Dermis microvascular lymphatic vessel endothelial cell (primary cell): ENCODE measurements at regions not wholly inside any gene's neighbourhood (a gene's known extent, or its start where the extent isn't known, plus 50 kb on each side); places are given as distances from the start of the nearest gene placed in this dataset.
"Not testable (repeated sequence)": the region's sequence is repeated elsewhere in the genome, so short reads cannot be mapped to it uniquely, and the experiment has no call there.

Experiments used
- DNase-seq, 2 donors: peaks; one replicate each; pipeline versions ENCODE4 v3.0.0 to v3.0.0-alpha.2; 2010; ENCODE audit warnings: low read depth in 2 of 2

DNA sequence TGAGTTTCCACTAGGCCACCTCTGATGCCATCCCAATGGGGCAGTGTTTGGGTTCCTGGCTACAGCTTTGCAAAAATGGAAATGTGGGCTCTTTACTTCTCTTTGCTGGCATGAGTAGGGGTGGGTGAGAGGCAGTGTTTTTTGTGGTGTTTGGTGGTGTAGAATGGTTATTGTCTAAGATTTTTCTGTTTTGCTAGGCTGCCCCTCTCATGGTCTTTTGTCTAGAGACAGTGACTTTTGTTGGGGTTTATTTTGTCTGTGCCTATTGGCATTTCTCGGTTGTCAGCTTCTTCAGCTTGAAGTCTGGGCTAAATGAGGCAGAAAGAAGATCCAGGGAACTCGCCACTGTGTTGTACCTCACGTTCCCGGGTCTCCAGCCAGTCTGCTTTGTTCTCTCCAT, 112.1 kb downstream of the CENPF start:
- no peak for DNase-seq

GRCh38 chr1:214717351-214717750, 114.4 kb downstream of the CENPF start:
- DNase-seq, result no peak

GRCh38 chr1:214718724-214719123, 115.7 kb downstream of the CENPF start:
- no peak for DNase-seq

GRCh38 chr1:214719207-214719606, 116.2 kb downstream of the CENPF start:
- DNase-seq, result no peak

- DNase-seq, result no peak
Observed at GRCh38 chr1:214720561-214720960, 117.6 kb downstream of the CENPF start.

GRCh38 chr1:214727274-214727673, 124.3 kb downstream of the CENPF start:
- DNase-seq, result no peak

DNA sequence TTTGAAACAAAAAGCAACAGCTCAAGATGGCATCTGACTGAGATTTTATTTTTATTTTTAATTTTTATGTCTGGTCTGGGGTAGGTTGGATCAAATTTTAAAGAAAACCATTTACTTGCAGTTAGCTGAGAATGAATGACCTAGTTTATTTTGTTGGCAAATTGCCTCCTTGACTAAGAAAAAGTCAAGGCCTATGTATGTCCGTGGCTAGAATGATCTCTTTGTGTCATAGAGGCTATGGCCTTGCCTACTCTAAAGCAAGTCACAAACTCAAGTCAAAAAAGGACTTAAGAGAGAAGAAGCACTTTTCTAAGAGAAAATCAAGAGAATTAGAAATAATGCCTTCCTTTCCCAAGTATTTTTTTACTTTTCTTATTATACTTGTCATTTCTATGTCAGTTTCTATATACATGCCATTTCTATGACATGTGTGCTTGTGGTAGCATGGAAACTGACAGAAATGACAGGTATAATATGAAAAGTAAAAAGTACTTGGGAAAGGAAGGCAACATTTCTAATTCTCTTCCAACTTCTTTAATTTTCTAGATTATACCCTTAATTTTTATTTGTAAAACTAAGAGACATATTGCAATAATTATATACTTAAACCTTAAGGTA, 136.7 kb downstream of the CENPF start:
- no peak for DNase-seq

- no peak for DNase-seq
Observed at GRCh38 chr1:214740471-214740870, 137.5 kb downstream of the CENPF start.

- DNase-seq, result no peak
Observed at GRCh38 chr1:214747050-214747635, 144.1 kb downstream of the CENPF start.

GRCh38 chr1:214753236-214753852, 150.3 kb downstream of the CENPF start:
- DNase-seq, result no peak

DNA sequence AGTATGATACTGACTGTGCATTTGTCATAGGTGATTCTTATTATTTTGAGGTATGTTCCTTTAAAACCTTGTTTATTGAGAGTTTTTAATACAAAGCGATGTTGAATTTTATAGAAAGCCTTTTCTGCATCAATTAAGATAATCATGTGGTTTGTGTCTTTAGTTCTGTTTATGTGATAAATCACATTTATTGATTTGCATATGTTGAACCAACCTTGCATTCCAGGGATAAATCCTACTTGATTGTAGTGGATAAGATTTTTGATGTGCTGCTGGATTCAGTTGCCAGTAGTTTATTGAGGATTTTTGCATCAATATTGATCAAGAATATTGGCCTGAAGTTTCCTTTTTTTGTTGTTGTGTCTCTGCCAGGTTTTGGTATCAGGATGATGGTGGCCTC, 158.0 kb downstream of the CENPF start:
- no peak for DNase-seq

DNA sequence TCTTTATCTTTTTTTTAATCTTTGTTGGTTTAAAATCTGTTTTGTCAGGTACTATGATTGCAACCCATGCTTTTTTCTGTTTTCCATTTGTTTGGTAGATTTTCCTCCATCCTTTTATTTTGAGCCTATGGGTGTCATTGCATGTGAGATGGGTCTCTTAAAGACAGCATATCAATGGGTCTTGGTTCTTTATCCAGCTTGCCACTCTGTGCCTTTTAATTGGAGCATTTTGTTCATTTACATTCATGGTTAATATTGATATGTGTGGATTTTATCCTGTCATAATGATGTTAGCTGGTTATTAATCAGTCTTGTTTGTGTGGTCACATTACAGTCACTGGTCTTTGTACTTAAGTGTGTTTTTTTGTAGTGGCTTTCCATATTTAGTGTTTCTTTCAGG, 159.9 kb downstream of the CENPF start:
- DNase-seq, result no peak

GRCh38 chr1:214764502-214764901, 161.5 kb downstream of the CENPF start:
- no peak for DNase-seq

- DNase-seq, result no peak
Observed at GRCh38 chr1:214767221-214767620, 164.2 kb downstream of the CENPF start.

DNA sequence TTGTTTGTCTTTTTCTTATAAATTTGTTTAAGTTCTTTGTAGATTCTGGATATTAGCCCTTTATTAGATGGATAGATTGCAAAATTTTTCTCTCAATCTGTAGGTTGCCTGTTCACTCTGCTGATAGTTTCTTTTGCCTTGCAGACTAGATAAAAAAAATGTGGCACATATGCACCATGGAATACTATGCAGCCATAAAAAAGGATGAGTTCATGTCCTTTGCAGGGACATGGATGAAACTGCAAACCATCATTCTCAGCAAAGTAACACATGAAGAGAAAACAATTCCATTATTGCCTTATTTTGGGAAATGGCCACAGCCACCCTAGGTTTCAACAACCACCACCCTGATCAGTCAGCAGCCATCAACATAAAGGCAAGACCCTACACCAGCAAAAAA, 166.7 kb downstream of the CENPF start:
- DNase-seq, result not testable (repeated sequence)

- DNase-seq, result no peak
Observed at GRCh38 chr1:214777364-214777763, 174.4 kb downstream of the CENPF start.

DNA sequence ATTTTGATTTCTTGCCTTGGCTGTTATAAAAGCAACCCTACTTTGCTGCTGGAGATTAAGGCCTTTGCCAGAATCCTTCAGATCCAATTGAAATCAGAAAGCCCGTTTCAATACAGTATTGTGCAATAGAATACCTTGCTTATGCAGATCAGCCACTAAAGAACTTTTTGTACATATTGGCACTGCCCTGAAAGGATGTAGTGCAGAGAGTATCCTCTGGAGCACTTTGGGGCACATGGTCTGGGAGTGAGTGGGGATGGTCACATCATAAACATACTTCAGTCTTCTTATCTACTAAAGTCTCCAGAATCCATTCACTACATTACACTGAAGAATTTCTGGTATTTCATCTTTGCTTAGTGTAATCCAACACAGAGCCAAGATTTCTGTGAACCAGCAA, 189.0 kb downstream of the CENPF start:
- DNase-seq, result no peak

DNA sequence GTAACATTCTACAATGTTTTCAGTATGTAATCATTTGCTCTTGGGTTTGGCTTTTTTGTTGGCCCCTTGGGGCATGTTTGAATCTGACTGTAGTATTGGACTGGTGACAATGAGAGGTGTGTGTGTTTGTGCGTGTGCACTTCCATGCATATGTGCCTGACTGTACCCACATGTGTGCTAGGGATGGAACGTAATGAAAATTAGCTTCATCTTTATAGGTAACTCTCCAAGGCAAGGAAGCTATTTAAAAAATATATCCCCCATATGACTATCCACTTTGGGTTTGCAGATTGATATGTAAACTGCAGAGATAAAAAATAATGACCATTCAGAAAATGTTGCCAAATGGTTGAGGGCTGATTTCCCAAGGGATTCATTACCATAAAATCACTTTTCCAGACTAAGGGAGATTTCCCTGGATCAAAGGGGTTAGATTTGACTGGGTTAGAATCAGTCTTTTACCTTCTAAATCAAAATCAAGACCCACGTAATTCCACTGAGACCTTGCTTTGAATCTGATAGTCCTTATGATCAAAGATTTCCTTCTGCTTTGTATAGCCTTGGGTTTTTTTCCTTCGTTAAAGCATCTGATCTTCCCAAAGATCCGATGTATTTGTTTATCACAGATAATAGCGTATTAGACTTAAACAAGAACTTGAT, 189.7 kb downstream of the CENPF start:
- DNase-seq, result no peak

DNA sequence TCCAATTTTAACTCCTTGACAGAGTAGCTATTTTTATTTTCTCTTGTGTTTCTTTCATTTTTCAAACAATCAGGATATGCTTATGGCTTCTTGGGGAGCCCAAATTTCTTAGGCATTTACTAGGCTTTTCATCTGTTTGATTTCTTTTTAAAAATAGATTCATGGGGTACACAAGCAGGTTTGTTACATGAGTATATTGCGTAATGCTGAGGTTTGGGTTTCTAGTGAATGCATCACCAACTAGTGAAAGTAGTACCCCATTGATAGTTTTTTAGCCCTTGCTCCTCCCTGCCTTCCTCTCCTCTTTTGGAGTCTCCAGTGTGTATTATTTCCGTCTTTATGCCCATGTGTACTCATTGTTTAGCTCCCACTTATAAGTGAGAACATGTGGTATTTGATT, 190.7 kb downstream of the CENPF start:
- DNase-seq, result no peak

DNA sequence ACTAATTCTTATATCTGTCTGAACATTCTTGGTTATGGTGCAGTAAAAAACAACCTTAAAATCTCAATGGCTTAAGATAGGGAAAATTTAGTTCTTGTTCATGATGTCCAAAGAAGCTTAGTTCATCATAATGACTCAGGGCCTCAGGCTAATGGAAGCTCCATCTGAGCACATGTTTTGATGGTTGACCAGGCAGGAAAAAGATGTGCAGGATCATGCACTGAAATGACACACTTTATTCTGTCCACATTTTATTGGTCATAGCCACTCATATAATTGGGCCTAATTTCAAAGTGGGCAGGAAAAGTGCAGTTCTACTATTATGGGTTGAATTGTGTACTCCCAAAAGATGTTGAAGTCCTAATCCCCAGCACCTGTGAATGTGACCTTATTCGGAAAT, 198.2 kb downstream of the CENPF start:
- no peak for DNase-seq

DNA sequence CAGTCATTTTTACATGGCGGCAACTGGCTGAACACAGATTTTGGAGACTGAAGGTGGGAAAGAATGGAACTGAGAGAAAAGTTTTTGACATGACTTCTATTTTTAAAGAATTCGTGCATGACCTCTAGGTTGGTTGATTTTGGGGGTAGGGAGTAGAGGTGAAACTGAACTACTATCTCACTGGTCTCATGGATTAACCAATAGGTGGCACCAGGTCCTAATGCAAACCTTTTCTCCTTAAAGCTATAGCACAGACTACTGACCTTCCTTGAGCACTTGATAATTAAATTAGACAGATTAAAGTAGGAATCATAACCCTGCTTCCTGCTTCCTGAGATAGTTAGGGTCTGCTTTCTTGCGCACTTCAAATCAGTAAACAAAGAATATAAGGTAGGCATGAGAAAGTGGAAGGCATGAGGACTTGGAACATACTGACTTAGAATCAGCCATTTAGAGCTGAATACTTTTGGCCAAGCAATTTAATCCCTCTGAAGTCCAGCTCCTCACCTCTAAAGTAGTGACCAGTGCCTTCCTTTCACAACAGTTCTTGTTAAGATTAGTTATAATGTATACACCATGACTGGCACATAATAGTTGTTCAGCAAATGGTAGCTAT, 206.0 kb downstream of the CENPF start:
- peak in 1 of 2 donors; percentile 6 for DNase-seq

GRCh38 chr1:214816603-214817002, 213.6 kb downstream of the CENPF start:
- DNase-seq, result no peak
